Activated gamma-delta T cell (primary cell): ENCODE measurements at regions not wholly inside any gene's neighbourhood (a gene's known extent, or its start where the extent isn't known, plus 50 kb on each side); places are given as distances from the start of the nearest gene placed in this dataset.

Experiments used
- DNase-seq: peaks from one replicate; lab custom pipeline; 2025; lab: John Stamatoyannopoulos, UW

DNA sequence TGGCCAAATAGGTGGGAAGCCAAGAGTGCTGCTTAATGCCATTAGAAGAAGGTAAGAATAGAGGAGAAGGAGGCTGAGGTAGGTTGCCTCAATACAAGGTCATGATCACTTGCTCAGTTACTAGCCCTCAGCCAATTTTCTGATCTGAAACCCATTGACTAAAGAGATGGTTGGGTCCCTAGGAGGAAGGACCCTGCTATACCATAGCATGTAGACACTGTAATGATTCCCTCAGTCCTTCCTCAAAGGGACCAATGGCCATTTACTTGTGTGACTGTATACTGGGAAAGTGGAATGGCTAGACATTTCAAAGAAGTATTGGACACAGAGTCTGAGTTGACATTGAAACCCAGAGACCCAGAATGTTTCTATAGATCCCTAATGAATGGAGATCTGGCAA, 108.5 kb upstream of the MAP1B start:
- no peak for DNase-seq

DNA sequence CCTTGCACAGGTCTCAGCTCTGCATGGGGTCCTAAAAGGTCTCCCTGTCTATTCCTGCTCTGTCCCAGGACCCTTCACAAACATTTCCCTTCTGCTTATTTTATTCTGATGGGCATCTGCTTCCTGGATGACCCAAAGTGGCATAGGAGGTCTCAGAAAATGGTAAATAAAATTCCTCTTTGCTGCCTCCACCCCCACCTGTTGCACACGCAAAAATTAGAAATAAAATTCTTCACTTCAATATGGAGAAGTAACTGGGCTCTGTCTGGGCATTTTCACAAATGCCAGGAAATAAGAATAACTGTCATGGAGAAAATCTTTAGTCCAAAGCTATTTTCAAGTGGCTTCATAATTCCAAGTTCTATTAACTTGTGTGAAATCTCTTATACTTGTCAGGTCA, 106.6 kb upstream of the MAP1B start:
- DNase-seq, result no peak

DNA sequence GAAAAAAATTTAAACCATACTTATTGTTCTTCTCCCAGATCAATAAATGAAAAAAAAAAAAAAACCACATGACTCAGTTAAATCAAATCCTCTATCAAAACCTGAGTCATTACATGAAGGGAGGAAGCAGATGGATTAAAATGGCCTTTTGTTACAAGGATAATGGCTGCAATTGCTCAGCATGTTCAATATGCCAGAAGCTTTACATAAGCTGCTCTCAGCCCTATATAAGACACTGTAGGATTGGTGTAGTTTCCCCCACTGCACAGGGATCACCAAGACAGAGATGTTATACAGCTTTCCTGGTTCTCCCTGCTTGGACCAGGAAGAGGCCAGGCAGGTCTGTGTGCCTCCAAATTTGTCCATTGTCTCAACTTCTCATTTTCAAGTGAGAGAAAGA, 101.6 kb upstream of the MAP1B start:
- DNase-seq, result no peak

DNA sequence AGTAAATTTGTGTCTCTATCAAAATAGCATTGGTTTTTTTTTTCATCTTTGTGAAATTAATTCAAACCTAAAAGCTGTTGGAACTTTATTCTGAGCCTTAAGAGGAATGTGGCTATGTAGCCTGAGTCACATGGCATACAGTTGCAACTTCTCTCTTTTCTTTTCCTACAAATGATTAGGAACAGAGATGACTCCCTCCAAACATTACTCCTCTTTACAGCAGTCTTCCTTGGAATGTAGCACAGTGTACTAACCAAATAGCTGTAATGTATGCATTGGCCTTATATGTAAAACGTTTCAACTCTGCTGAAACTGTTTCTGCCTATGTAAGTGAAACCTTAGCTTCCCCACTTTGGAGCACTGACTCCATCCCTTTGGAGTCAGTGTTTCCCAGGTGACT, 100.9 kb upstream of the MAP1B start:
- no peak for DNase-seq

DNA sequence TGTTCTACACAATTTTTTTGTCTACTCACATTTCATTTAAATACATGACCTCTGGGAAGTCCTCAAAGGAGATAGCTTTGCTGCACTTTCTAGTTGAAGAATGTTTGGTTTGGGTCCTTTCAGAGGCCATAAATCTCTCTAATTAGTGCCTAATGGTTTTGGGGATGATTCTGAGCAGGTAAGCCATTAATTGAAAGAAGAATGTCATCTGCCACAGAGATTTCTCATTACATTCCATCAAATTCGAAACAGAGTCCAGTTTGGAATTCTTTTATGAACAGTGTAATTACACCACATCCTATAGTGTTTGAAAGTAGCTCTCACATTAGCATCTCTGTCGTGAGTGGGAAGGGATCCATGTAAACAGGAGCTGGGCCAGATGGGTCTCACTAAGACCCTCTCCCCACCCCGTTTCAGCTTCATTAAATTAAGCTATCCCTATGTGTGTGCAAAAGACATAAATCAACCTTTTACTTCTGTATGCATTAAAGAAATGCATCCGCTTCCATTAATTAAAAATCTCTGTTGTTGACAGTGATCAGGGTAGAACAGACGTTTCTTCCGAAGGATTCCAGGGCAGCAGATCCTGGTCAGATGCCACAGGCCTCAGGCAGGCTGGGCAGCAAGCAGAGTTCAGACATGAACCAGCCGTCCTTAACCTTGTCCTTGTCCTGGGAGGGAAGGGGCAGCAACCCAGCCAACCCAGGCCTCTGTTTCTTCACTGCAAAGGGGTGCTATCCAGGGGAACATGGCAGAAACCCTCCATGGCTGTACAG, 99.8 kb upstream of the MAP1B start:
- DNase-seq, result no peak

DNA sequence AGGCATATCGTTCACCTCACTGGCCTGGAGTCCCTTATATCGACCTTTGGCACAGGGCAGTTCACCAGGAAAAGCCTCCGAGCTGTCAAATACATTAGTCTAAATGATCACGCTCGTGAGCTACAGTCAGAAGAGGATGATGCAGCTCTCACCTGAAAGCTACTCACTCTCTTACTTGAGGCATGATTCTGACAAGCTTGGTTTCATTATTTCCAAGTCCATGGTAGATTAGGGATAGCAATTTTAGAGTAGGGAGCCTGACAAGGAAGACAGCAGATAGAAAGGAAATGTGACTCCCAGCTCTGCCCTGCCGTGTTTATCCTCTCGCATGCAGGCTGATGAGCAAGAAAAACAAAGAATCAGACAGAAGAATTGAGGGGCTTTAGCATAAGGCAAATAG, 98.0 kb upstream of the MAP1B start:
- no peak for DNase-seq

DNA sequence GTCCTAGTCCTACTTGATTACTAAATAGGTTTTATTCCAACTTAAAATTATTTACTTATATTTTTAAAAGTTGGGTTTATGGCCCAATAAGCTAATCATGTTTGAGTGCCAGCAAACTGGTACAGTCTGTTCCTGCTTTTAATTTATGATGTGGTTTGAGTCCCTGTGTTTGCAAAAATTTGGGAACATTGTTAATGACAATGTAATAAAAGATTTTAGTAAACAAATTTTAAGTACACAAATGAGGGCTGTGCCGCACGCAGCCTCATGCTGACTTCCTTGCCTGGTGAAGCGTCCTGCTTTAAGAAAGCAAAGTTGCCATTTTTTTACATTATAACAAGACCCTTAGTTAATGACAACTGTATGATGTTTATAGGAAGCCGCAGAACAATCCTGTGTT, 96.8 kb upstream of the MAP1B start:
- DNase-seq, result no peak

DNA sequence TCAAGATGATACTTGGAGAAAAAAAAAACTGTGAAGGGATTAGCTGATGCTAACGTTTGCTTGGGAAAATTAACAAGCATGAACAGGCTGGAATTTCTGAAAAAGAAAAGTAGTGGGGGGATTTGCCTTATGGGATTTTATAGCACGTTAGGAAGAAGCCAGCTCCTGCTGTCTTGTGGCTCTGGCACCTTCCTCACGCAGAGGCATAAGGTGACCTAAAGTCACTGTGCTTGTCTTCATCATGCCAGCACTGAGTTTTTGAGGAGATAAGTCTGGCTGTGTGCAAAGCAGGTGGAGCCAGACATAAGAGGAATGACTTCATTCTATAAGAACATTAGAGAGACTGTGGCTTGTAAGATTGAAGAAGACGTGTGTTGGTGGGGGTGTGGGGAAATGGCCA, 94.4 kb upstream of the MAP1B start:
- no peak for DNase-seq

DNA sequence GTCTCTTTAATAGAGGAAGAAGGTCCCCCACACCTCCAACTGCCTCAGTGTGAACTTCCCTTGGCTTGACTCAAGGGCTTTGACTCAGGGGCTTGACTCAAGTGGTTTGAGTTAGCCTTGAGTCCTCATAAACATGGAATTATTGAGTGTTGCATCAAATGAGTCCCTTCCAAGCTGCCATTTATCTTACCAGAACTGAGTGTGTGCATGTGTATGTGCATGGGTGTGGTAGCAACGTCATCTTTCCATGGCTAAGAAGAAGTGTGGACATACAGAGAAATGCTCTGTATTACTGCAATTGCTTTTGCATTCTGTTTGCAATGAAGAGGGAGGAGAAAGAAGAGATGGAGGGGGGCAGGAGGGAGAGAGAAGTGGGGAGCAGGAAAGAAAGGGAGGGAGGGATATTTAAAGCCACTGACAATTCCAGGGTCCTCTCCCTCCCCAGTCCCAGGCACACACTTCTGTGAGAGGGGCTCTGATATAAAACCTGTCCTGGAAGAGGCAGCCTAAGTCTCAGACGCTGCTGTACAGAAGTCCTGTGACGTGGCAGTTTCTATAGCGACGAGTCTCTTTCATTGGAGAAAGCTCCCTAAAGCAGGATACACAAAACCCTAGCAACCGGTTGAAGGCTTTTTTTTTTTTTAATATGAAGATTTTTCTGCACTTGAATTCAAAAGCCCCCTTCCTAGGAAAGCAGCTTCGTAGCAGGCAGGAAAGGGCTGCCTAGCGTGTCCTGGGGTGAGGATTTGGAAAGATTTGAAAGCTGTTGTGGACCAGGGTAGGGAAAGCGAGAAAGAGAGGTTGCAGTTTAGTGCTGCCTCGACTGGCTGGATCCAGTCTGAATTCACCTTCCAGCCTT, 93.3 kb upstream of the MAP1B start:
- no peak for DNase-seq

DNA sequence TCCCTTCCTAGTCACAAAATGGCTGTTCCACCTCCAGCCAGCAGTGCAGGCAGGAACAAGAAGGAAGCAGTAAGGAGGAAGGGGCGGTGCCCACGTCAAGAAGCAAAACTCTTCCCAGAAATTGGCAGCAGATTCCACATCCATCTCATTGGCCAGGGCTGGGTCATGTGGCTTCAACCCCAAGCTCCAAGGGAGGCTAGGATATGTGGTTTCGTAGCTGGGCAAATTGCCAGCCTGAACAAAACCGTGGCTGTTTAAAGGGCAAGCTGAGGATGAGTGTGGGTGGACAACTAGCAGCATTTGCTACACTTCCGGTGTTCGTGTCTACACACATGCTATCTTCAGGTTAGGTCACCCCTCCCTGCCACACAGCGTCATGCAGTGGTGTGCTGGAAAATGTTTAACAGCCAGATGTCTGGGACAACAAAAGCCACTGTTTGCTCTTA, 92.1 kb upstream of the MAP1B start:
- no peak for DNase-seq

DNA sequence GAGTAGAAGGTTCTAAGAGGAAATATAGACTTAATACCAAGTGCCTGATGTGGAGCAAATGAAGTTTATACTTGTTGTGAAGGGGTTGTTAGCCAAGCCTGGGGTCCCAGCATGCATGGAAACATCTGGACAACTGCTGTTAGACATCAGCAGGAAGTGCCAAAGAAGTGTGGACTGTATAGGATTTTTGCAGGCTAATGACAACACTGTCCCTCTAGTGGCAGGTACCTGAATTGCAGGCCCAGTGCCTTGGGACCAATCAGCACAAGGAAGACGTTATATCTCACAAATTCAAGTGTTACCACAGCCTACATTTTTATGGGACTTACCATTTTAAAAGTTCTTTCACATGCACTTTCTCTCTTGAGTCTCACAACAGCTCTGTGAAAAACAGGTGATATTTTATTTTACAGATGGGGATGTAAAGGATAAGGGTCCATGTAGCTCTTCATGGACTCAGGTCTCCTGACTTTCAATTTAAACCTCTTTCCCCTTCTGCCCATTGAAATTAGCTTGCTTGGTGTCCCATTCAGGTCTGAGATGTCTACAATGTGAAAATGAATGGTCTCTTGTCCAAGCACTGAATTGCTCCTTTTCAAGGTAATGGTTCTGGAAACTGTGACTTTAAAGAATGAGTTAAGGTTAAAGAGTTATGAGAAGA, 89.0 kb upstream of the MAP1B start:
- no peak for DNase-seq

DNA sequence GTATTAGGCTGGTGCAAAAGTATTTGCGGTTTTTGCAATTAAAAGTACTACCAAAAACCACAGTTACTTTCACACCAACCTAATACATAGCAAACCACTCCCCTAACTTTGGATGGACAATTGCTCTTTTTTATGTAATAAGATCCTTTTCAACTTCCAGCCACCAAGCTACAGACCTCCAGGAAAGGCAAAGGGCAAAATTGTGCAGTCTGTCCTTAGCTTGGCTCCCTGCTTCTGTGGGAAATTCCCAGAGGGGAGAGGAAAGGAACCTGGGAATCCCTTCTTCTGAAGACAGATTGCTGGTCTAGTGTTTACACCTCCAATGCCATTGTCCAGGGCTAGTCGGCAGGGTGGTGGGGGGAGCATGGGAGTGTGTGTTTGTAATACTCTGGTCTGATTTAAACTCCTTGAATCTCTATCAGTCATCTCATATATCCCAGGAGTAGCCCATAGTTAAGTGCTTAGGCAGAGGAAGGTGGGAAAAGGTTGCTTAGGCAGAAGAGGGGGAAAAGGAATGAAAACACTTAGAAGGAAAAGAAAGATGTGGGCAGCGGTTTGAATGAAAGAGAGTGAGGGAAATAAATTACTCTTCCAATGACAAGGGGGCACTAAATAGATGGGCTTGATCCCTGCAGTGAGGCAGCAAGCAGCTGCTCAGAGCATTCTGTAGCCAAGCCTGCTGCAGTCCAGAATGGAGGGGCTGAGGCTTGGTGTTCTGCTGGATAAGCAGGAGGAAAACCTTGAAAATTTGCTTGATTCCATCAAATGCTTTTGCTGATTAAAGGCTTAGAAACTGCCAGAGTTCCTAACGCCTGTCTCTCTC, 86.9 kb upstream of the MAP1B start:
- no peak for DNase-seq

DNA sequence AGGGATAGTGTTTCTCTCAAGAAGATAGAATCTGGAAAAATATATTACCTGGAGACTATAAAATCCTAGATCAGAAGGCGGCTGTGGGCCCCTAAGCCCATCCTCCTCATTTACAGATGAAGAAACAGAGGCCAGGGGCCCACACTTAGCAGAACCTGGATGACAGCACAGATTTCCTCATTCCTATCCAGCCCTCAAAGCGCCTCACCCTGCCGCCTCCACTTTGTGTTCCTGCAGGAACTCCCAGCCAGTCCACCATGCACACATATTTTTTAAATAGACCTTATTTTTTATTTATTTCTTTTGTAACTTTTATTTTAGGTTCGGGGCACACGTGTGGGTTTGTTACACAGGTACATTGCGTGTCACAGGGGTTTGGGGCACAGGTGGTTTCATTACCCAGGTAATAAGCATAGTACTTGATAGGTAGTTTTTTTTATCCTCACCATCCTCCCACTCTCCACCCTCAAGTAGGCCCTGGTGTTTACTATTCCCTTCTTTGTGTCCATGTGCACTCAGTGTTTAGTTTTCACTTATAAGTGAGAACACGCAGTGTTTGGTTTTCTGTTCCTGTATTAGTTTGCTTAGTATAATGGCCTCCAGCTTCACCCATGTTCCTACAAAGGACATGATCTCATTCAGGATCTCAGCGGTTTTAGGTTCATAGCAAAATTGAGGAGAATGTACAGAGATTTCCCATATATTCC, 85.5 kb upstream of the MAP1B start:
- DNase-seq, result no peak

DNA sequence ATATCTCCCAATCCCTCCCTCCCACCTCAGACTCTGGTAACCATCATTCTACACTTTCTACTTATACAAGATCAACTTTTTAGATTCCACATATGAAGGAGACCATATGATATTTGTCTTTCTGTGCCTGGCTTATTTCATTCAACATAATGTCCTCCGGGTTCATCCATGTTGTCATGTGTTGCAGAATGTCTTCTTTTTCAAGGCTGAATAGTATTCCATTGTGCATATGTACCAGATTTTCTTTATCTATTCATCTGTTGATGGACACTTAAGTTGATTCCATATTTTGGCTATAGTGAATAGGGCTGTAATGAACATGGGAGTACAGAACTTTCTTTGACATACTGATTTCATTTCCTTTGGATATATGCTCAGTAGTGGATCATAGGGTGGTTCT, 78.9 kb upstream of the MAP1B start:
- no peak for DNase-seq

DNA sequence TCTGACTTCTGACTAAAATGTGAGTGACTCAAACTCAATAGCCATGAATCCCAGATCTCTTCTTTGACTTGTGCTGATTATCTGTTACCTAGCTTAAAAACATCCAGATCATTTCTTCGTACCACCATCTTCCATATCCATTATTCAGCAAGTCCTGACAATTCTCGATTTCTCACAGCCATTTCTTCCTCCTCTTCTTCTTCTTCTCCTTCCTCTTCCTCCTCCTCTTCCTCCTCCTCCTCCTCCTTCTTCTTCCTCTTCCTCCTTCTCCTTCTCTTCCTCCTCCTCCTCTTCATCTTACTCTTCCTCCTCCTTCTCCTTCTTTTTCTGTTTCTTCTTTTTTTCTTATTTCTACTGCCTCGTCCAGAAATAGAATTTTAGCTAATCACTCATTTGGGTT, 77.0 kb upstream of the MAP1B start:
- DNase-seq, result no peak

DNA sequence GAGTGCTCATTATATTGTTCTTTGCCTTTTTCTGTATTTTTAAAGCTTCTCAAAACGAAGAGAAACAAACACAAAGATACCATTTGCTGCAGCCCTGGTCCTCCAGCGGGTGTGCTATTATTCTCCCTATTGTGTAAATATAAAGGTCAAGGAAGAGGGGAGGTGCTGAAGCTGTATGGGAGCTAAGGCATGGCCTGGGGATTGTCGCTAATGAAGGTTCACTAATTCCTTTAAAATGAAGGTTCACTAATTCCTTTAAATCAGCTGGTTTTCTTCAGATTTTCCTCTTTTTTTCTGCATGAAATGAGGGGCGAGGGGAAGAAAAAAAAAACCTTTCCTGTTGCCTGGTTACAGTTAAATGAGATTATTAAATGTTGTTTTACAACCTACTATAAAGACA, 74.5 kb upstream of the MAP1B start:
- DNase-seq, result no peak

DNA sequence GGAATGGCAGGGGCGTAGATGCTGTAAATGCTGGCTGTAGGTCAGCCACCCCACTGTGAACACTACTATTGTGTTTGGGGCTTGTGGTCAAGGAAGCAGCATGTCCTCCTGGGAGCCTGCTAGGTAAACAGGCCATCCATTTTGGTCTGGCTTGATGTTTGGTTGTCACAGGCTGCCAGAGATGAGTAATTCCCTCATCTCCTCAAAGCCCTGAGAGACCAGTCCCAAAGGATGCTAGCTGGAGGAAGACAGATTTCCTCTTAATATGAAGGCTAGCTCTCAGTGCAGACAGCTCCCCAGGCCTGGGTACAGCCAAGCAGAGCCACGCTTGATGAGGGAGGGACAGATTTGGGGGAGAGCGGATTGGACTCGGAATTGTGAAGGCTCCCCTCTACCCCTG, 72.5 kb upstream of the MAP1B start:
- no peak for DNase-seq

DNA sequence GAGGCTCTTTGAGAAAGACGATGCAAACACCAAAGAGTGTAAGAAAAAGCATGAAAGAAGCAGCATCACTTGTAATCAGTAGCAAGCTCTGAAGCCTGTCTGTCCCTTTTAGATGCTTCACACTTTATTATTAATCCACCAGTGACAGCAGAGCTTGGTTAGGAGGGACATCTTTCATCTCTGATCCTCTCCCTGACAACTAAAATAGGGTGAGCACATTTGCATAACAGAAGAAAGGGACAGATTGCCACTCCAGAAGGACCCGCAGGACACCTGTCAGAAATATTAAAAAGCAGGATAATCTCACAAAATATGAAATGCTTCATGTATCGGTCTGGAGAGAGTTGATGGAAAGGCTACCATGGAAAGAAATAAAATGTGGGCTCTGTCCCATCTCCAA, 71.4 kb upstream of the MAP1B start:
- DNase-seq, result no peak

DNA sequence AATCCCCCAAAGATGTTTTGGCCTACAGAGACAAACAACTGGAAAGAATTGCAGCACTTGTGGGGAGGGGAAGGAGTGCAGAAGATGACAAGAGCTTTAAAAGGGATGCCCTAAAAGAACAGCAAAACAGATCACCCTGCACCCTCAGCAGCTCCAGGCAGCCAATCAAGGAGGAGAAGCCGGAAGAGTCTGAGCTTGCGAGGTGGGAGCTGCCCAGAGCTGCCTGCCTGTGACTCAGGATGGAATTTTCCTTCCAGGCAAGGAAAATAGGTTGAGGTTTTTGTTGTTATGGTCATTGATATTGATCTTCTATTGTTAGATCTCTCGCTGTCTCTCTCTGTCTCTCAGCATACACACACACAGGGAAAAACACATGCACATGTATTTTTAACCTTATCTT, 70.3 kb upstream of the MAP1B start:
- no peak for DNase-seq

DNA sequence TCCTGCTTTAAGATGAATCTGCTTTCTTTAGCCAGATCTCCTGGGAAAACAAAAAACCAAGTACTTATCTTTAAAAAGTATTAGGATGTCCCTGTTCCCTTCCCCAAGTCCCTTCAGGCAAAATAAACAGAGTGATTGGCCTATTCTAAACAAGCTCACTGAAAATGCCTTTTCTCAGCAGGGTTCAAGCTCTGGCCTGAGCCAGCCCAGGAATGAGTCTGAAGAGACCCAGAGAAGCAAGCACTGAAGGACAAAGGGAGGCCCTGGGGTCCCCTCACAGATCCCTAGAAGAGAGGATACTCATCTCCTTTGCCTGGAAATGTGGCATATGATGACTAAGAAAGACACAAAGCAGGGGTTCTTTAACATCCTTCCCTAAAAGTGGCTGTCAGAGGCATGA, 66.8 kb upstream of the MAP1B start:
- no peak for DNase-seq

DNA sequence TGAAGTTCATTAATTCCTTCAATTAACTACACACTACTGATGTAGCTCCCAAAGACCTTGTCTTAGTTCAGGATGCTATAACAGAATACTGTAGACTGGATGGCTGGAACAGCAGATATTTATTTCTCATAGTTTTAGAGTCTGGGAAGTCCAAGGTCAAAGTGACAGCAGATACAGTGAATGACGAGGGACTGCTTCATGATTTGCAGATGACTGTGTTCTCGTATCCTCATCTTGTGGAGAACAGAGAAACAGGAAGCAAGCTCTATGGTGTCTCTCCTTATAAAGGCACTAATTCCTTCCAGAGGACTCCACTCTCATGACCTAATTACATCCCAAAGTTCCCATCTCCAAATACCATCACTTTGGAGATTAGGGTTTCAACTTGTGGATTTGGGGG, 65.6 kb upstream of the MAP1B start:
- no peak for DNase-seq
